ENCODE measurements at regions not wholly inside any gene's neighbourhood (a gene's known extent, or its start where the extent isn't known, plus 50 kb on each side); places are given as distances from the start of the nearest gene placed in this dataset.

GRCh38 chr12:96112733-96113132 lies 77.3 kb upstream of the LTA4H start:
- TF ChIP-seq, protein P1, sequence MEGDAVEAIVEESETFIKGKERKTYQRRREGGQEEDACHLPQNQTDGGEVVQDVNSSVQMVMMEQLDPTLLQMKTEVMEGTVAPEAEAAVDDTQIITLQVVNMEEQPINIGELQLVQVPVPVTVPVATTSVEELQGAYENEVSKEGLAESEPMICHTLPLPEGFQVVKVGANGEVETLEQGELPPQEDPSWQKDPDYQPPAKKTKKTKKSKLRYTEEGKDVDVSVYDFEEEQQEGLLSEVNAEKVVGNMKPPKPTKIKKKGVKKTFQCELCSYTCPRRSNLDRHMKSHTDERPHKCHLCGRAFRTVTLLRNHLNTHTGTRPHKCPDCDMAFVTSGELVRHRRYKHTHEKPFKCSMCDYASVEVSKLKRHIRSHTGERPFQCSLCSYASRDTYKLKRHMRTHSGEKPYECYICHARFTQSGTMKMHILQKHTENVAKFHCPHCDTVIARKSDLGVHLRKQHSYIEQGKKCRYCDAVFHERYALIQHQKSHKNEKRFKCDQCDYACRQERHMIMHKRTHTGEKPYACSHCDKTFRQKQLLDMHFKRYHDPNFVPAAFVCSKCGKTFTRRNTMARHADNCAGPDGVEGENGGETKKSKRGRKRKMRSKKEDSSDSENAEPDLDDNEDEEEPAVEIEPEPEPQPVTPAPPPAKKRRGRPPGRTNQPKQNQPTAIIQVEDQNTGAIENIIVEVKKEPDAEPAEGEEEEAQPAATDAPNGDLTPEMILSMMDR (IDR thresholded peaks at IDR 0.05), result no peak
- TF ChIP-seq EP300 (IDR thresholded peaks at IDR 0.05), result no peak
